AG04449 (cell line): ENCODE measurements at regions not wholly inside any gene's neighbourhood (a gene's known extent, or its start where the extent isn't known, plus 50 kb on each side); places are given as distances from the start of the nearest gene placed in this dataset.

Experiments
- CTCF ChIA-PET: fragments of 350-600 bp; formaldehyde crosslinking; extraction: SDS; loops from one replicate; lab custom pipeline; 2021; ENCODE audit warnings: antibody characterized with exemption; lab: Yijun Ruan, JAX
- POLR2A ChIA-PET: fragments of 400-600, 350-600 bp; formaldehyde crosslinking; extraction: SDS; loops from one replicate; lab custom pipeline; 2020; ENCODE audit warnings: antibody characterized with exemption, inconsistent platforms; lab: Yijun Ruan, JAX
- DNase-seq: peaks from one replicate; pipeline ENCODE4 v3.0.0-alpha.2; 2010; ENCODE audit warnings: low read depth, low spot score
- H3K4me3 ChIP-seq: 2 replicates; pipeline ENCODE4 v1.5.1; 2011; ENCODE audit warnings: low read depth, mild to moderate bottlenecking, control low read depth, low read length
- TF ChIP-seq, protein P1 (sequence below): IDR thresholded peaks from one replicate; pipeline ENCODE4 v1.5.1; 2011; ENCODE audit warnings: mild to moderate bottlenecking, moderate library complexity, low read length, control low read depth, inconsistent platforms; ENCODE audit not compliant: insufficient read depth; ENCODE audit errors: missing control alignments

DNA sequence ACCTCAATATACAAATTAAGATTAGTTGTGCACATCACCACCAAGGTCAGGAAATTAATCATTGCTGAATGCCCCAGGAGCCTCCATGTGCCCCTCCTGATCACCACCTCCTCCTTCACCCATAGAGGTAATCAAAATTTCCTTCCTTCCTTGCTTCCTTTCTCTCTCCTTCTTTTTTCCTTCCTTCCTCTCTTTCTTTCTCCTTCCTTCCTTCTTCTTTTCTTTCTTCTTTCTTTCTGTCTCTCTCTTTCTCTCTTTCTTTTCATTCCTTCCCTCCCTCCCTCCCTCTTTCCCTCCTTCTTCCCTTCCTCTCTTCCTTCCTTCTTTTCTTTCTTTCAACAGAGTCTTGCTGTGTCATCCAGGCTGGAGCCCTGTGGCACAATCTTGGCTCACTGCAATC lies 67.9 kb upstream of the FTH1 start:
- no peak for DNase-seq
- TF ChIP-seq, protein P1, sequence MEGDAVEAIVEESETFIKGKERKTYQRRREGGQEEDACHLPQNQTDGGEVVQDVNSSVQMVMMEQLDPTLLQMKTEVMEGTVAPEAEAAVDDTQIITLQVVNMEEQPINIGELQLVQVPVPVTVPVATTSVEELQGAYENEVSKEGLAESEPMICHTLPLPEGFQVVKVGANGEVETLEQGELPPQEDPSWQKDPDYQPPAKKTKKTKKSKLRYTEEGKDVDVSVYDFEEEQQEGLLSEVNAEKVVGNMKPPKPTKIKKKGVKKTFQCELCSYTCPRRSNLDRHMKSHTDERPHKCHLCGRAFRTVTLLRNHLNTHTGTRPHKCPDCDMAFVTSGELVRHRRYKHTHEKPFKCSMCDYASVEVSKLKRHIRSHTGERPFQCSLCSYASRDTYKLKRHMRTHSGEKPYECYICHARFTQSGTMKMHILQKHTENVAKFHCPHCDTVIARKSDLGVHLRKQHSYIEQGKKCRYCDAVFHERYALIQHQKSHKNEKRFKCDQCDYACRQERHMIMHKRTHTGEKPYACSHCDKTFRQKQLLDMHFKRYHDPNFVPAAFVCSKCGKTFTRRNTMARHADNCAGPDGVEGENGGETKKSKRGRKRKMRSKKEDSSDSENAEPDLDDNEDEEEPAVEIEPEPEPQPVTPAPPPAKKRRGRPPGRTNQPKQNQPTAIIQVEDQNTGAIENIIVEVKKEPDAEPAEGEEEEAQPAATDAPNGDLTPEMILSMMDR, result no peak
- POLR2A ChIA-PET, result no interaction called here
- CTCF ChIA-PET, result no interaction called here
- no peak overlapping the region for H3K4me3 ChIP-seq

DNA sequence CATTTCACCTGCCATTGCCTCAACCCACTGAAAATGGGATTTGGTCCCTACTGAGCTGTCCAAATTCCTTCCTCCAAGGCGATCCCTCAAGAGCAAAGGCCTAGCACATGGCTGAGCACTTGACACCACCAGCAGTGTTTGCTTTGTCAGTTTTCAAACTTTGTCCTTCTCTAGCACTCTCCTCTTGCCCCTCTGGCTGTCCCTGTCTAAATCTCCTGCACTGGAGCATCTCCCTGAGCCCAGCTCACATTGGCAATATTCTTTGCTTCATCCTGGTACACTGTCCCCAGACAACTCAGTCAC lies 66.6 kb upstream of the FTH1 start:
- ChIA-PET POLR2A (no interaction called here), CTCF (no interaction called here)
- TF ChIP-seq, protein P1, result no peak
- DNase-seq, result no peak
- H3K4me3 ChIP-seq, result no peak overlapping the region

DNA sequence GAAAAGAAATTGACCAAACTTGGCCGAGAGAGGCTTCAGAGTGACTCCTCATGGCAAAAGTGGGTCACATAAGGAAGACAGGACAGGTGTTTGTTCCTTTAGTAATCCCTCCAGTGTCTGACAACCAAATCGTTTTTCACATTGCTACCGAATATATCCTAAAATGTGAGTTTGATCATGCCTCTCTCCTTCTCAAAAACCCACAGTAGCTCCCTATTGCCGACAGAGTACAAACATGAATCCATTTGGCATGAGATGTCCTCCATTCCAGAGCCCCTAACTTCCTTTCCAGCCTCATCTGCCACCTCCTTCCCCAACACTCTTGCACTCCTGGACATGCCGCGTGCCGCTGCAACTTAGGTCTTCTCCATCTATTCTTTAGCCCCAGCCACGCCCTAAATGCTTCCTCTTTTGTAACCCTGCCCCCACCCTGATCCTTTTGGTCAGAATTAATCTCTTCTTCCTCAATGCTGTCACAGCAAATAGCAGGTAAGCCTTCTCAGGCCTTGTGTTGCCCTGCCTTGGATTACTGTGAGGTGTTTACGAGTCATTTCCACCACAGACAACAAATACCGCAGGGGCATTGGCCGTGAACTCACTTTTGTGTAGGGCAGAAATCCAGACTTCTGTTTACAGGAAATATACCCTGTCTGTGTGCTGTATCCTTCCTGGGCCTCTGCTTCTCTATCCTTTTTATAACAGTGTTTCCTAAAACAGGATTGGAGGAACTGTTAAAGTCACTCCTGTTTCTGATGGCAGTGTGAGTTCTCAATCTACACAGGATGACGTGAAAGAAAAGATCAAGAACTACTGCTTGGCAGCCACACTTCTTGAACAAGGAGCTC lies 66.0 kb upstream of the FTH1 start:
- DNase-seq, result no peak
- H3K4me3 ChIP-seq, result no peak overlapping the region
- TF ChIP-seq, protein P1, result no peak
- ChIA-PET POLR2A (no interaction called here), CTCF (no interaction called here)

DNA sequence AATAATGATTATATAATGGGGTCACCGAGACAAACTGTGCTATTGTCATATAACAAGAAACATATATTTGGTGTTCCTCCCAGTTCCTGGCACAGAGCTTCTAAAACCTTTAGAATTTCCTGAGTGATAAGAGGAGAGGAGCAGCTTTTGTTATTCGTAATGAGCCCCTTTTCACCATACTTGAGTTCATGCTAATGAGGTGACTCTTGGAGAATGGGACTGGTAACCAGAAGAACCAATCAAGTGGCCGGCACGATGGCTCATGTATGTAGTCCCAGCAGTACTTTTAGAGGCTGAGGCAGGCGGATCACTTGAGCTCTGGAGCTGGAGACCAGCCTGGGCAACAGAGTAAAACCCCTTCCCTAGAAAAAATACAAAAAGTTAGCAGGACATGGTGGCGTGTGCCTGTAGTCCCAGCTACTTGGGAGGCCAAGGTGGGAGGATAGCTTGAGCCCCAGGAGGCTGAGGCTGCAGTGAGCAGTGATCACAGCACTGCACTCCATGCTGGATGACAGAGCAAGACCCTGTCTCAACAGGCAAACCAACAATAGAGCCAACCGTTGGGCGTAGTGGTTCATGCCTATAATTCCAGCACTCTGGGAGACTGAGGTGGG lies 62.7 kb upstream of the FTH1 start:
- no peak for DNase-seq
- ChIA-PET POLR2A (no interaction called here), CTCF (interaction anchor here (1.4 kb wide), 1 partner anchor 131 kb away, joined by 5 read pairs; no protein-coding TSS in a partner anchor)
- TF ChIP-seq, protein P1, result no peak
- H3K4me3 ChIP-seq, result no peak overlapping the region

DNA sequence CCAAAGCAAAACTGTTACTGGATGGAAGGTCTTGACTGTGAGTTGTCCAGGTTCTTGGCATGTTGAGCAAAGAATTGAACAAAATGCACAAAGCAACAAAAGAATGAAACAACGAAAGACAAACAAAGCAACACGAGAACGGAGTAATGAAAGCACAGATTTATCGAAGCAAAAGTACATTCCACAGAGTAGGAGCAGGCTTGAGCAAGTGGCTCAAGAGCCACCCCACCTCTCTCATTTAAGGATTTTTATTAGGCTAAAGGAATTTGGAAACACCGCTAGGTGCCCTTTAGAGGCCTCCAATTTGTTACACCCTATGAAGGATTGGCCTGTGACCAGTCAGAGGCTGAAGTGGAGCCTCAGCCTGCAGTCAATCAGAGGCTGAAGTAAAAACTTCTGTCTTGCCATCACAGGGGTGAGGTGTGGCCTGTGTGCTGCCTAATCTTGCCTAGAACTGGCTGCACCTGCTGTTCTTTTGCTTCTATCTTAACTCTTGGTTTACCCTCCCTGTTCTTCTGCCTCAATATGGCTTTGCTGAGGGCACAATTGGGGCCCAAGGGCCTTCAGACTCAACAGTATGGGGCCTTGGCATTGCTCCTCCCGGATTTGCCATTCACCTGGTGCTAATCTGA lies 59.4 kb upstream of the FTH1 start:
- ChIA-PET POLR2A (interaction anchor here (1.3 kb wide), 1 partner anchor 59 kb away, joined by 3 read pairs; no protein-coding TSS in a partner anchor), CTCF (interaction anchor here (0.8 kb wide), 1 partner anchor 130 kb away, joined by 3 read pairs; no protein-coding TSS in a partner anchor)
- TF ChIP-seq, protein P1, result no peak
- DNase-seq, result no peak
- no peak overlapping the region for H3K4me3 ChIP-seq
